ENCODE measurements at regions not wholly inside any gene's neighbourhood (a gene's known extent, or its start where the extent isn't known, plus 50 kb on each side); places are given as distances from the start of the nearest gene placed in this dataset.

- no peaks in the 10 kb centered on the region for H3K4me1 Mint-ChIP-seq (ENCODE audit: low read depth)
- no peak overlapping the region for H3K4me3 Mint-ChIP-seq
- no peak overlapping the region for H3K27ac Mint-ChIP-seq
- H3K9me3 Mint-ChIP-seq = no peaks in the 10 kb centered on the region
- H3K36me3 Mint-ChIP-seq (ENCODE audit: low read depth) = no peaks in the 10 kb centered on the region
- intact Hi-C loops (cut with micrococcal nuclease) = no loop called here
- no peak for DNase-seq (ENCODE audit: low spot score)
- no peaks in the 10 kb centered on the region for H3K27me3 Mint-ChIP-seq (ENCODE audit: insufficient read depth)
These were observed 1641.5 kb upstream of the ZEB2 start for GRCh38 chr2:146161256-146161882.

- no peaks in the 10 kb centered on the region for H3K27me3 Mint-ChIP-seq (ENCODE audit: insufficient read depth)
- no peaks in the 10 kb centered on the region for H3K9me3 Mint-ChIP-seq
- H3K27ac Mint-ChIP-seq = no peak overlapping the region
- H3K4me3 Mint-ChIP-seq = no peak overlapping the region
- intact Hi-C loops (cut with micrococcal nuclease) = no loop called here
- H3K36me3 Mint-ChIP-seq (ENCODE audit: low read depth) = no peaks in the 10 kb centered on the region
- DNase-seq (ENCODE audit: low spot score) = no peak
- H3K4me1 Mint-ChIP-seq (ENCODE audit: low read depth) = no peaks in the 10 kb centered on the region
These were observed 1638.3 kb upstream of the ZEB2 start for GRCh38 chr2:146158072-146158674.

- no peak for DNase-seq (ENCODE audit: low spot score)
- intact Hi-C loops (cut with micrococcal nuclease) = no loop called here
- no peaks in the 10 kb centered on the region for H3K36me3 Mint-ChIP-seq (ENCODE audit: low read depth)
- H3K9me3 Mint-ChIP-seq = peaks cover 3% of the 10 kb centered on the region
- H3K27me3 Mint-ChIP-seq (ENCODE audit: insufficient read depth) = no peaks in the 10 kb centered on the region
- H3K4me1 Mint-ChIP-seq (ENCODE audit: low read depth) = no peaks in the 10 kb centered on the region
- no peak overlapping the region for H3K4me3 Mint-ChIP-seq
- no peak overlapping the region for H3K27ac Mint-ChIP-seq
These were observed 1627.6 kb upstream of the ZEB2 start for GRCh38 chr2:146147448-146148012.

GRCh38 chr2:146143971-146144370 is 1624.1 kb upstream of the ZEB2 start:
- no peaks in the 10 kb centered on the region for H3K4me1 Mint-ChIP-seq (ENCODE audit: low read depth)
- H3K9me3 Mint-ChIP-seq = no peaks in the 10 kb centered on the region
- H3K36me3 Mint-ChIP-seq (ENCODE audit: low read depth) = no peaks in the 10 kb centered on the region
- H3K4me3 Mint-ChIP-seq = no peak overlapping the region
- intact Hi-C loops (cut with micrococcal nuclease) = no loop called here
- H3K27me3 Mint-ChIP-seq (ENCODE audit: insufficient read depth) = no peaks in the 10 kb centered on the region
- no peak for DNase-seq (ENCODE audit: low spot score)
- H3K27ac Mint-ChIP-seq = no peak overlapping the region

- no peaks in the 10 kb centered on the region for H3K36me3 Mint-ChIP-seq (ENCODE audit: low read depth)
- no peaks in the 10 kb centered on the region for H3K27me3 Mint-ChIP-seq (ENCODE audit: insufficient read depth)
- intact Hi-C loops (cut with micrococcal nuclease) = no loop called here
- peaks cover 3% of the 10 kb centered on the region for H3K9me3 Mint-ChIP-seq
- DNase-seq (ENCODE audit: low spot score) = no peak
- no peak overlapping the region for H3K27ac Mint-ChIP-seq
- H3K4me3 Mint-ChIP-seq = no peak overlapping the region
- H3K4me1 Mint-ChIP-seq (ENCODE audit: low read depth) = no peaks in the 10 kb centered on the region
These were observed 1618.9 kb upstream of the ZEB2 start for GRCh38 chr2:146138820-146139219.

- intact Hi-C loops (cut with micrococcal nuclease) = no loop called here
- peaks cover 8% of the 10 kb centered on the region for H3K9me3 Mint-ChIP-seq
These were observed 1615.3 kb upstream of the ZEB2 start for GRCh38 chr2:146135245-146135644.

GRCh38 chr2:146131785-146132184 is 1611.9 kb upstream of the ZEB2 start:
- Mint-ChIP-seq H3K9me3 (peaks cover 5% of the 10 kb centered on the region), H3K4me1 (ENCODE audit: low read depth) (no peaks in the 10 kb centered on the region), H3K4me3 (no peak overlapping the region), H3K36me3 (ENCODE audit: low read depth) (no peaks in the 10 kb centered on the region), H3K27me3 (ENCODE audit: insufficient read depth) (no peaks in the 10 kb centered on the region), H3K27ac (no peak overlapping the region)
- no peak for DNase-seq (ENCODE audit: low spot score)
- intact Hi-C loops (cut with micrococcal nuclease) = no loop called here

More at GRCh38 chr2:146135245-146135644, 1615.3 kb upstream of the ZEB2 start:
- H3K27ac Mint-ChIP-seq = no peak overlapping the region
- DNase-seq (ENCODE audit: low spot score) = no peak
- no peaks in the 10 kb centered on the region for H3K36me3 Mint-ChIP-seq (ENCODE audit: low read depth)
- no peaks in the 10 kb centered on the region for H3K4me1 Mint-ChIP-seq (ENCODE audit: low read depth)
- H3K27me3 Mint-ChIP-seq (ENCODE audit: insufficient read depth) = no peaks in the 10 kb centered on the region
- H3K4me3 Mint-ChIP-seq = no peak overlapping the region

- no peaks in the 10 kb centered on the region for H3K36me3 Mint-ChIP-seq (ENCODE audit: low read depth)
- H3K9me3 Mint-ChIP-seq = peaks cover 5% of the 10 kb centered on the region
- H3K4me3 Mint-ChIP-seq = no peak overlapping the region
These were observed 1611.1 kb upstream of the ZEB2 start for GRCh38 chr2:146131048-146131447.

GRCh38 chr2:146130290-146130689 is 1610.4 kb upstream of the ZEB2 start:
- Mint-ChIP-seq H3K9me3 (peaks cover 5% of the 10 kb centered on the region), H3K27ac (no peak overlapping the region), H3K36me3 (ENCODE audit: low read depth) (no peaks in the 10 kb centered on the region), H3K4me1 (ENCODE audit: low read depth) (no peaks in the 10 kb centered on the region), H3K4me3 (no peak overlapping the region), H3K27me3 (ENCODE audit: insufficient read depth) (no peaks in the 10 kb centered on the region)
- intact Hi-C loops (cut with micrococcal nuclease) = no loop called here
- DNase-seq (ENCODE audit: low spot score) = no peak

More at GRCh38 chr2:146131048-146131447, 1611.1 kb upstream of the ZEB2 start:
- H3K4me1 Mint-ChIP-seq (ENCODE audit: low read depth) = no peaks in the 10 kb centered on the region
- DNase-seq (ENCODE audit: low spot score) = no peak
- intact Hi-C loops (cut with micrococcal nuclease) = no loop called here
- H3K27me3 Mint-ChIP-seq (ENCODE audit: insufficient read depth) = no peaks in the 10 kb centered on the region
- H3K27ac Mint-ChIP-seq = no peak overlapping the region

GRCh38 chr2:146129231-146129630 is 1609.3 kb upstream of the ZEB2 start:
- Mint-ChIP-seq H3K9me3 (peaks cover 5% of the 10 kb centered on the region), H3K36me3 (ENCODE audit: low read depth) (no peaks in the 10 kb centered on the region), H3K4me1 (ENCODE audit: low read depth) (no peaks in the 10 kb centered on the region), H3K27ac (no peak overlapping the region), H3K4me3 (no peak overlapping the region), H3K27me3 (ENCODE audit: insufficient read depth) (no peaks in the 10 kb centered on the region)
- DNase-seq (ENCODE audit: low spot score) = no peak
- intact Hi-C loops (cut with micrococcal nuclease) = no loop called here

GRCh38 chr2:146128216-146128615 is 1608.3 kb upstream of the ZEB2 start:
- Mint-ChIP-seq H3K4me3 (no peak overlapping the region), H3K27me3 (ENCODE audit: insufficient read depth) (no peaks in the 10 kb centered on the region), H3K36me3 (ENCODE audit: low read depth) (no peaks in the 10 kb centered on the region), H3K9me3 (peaks cover 5% of the 10 kb centered on the region), H3K4me1 (ENCODE audit: low read depth) (no peaks in the 10 kb centered on the region), H3K27ac (no peak overlapping the region)
- DNase-seq (ENCODE audit: low spot score) = no peak
- intact Hi-C loops (cut with micrococcal nuclease) = no loop called here

GRCh38 chr2:146125551-146125950 is 1605.6 kb upstream of the ZEB2 start:
- H3K36me3 Mint-ChIP-seq (ENCODE audit: low read depth) = no peaks in the 10 kb centered on the region
- DNase-seq (ENCODE audit: low spot score) = no peak
- no peaks in the 10 kb centered on the region for H3K27me3 Mint-ChIP-seq (ENCODE audit: insufficient read depth)
- H3K4me3 Mint-ChIP-seq = no peak overlapping the region
- H3K4me1 Mint-ChIP-seq (ENCODE audit: low read depth) = no peaks in the 10 kb centered on the region
- no peaks in the 10 kb centered on the region for H3K9me3 Mint-ChIP-seq
- H3K27ac Mint-ChIP-seq = no peak overlapping the region
- intact Hi-C loops (cut with micrococcal nuclease) = no loop called here

- no peaks in the 10 kb centered on the region for H3K4me1 Mint-ChIP-seq (ENCODE audit: low read depth)
- no peak for DNase-seq (ENCODE audit: low spot score)
- no peaks in the 10 kb centered on the region for H3K27me3 Mint-ChIP-seq (ENCODE audit: insufficient read depth)
- H3K27ac Mint-ChIP-seq = no peak overlapping the region
- H3K4me3 Mint-ChIP-seq = no peak overlapping the region
- H3K36me3 Mint-ChIP-seq (ENCODE audit: low read depth) = no peaks in the 10 kb centered on the region
- no peaks in the 10 kb centered on the region for H3K9me3 Mint-ChIP-seq
- intact Hi-C loops (cut with micrococcal nuclease) = no loop called here
These were observed 1604.8 kb upstream of the ZEB2 start for GRCh38 chr2:146124741-146125140.

Data from activated T-helper 1 cell treated with anti-CD3 and anti-CD28 coated beads, Interleukin-12 subunit alpha, Interleukin-12 subunit beta, Interleukin-2, Interleukin-4 antibody, amounts not matched to agents 30 ng/mL and 10 ng/mL and 1 ng/mL, durations not matched to agents 14 hours and 24 hours and 36 hours (primary cell).